Erythroblast (primary cell): ENCODE measurements at regions not wholly inside any gene's neighbourhood (a gene's known extent, or its start where the extent isn't known, plus 50 kb on each side); places are given as distances from the start of the nearest gene placed in this dataset.

Source experiments
- GATA1 ChIP-seq: IDR thresholded peaks from 2 replicates; pipeline ENCODE4 v1.6.1; 2011; ENCODE audit warnings: low read depth, mild to moderate bottlenecking, control low read depth, low read length, moderate library complexity
- POLR2A ChIP-seq: IDR thresholded peaks from 2 replicates; pipeline ENCODE4 v1.6.1; 2011; ENCODE audit warnings: mild to moderate bottlenecking, low read length

- TF ChIP-seq POLR2A (no peak), GATA1 (no peak)
Measured at GRCh38 chr19:33948651-33949335, 152.1 kb downstream of the KCTD15 start.
